BLaER1 (cell line): ENCODE measurements at regions not wholly inside any gene's neighbourhood (a gene's known extent, or its start where the extent isn't known, plus 50 kb on each side); places are given as distances from the start of the nearest gene placed in this dataset.

Experiments
- H3K27ac ChIP-seq: shearing (Covaris generic); formaldehyde crosslinking; 2 replicates; pipeline ENCODE4 v1.8.1; 2022
- H3K27me3 ChIP-seq: shearing (Covaris generic); formaldehyde crosslinking; 2 replicates; pipeline ENCODE4 v1.8.1; 2022
- H3K36me3 ChIP-seq: shearing (Covaris generic); formaldehyde crosslinking; 2 replicates; pipeline ENCODE4 v1.8.1; 2022
- H3K4me1 ChIP-seq: shearing (Covaris generic); formaldehyde crosslinking; 2 replicates; pipeline ENCODE4 v1.8.1; 2022
- H3K4me2 ChIP-seq: shearing (Covaris generic); formaldehyde crosslinking; 2 replicates; pipeline ENCODE4 v1.8.1; 2022
- H3K4me3 ChIP-seq: shearing (Covaris generic); formaldehyde crosslinking; 2 replicates; pipeline ENCODE4 v1.8.1; 2022
- H3K9ac ChIP-seq: shearing (Covaris generic); formaldehyde crosslinking; 2 replicates; pipeline ENCODE4 v1.8.1; 2022
- H3K9me3 ChIP-seq: shearing (Covaris generic); formaldehyde crosslinking; 2 replicates; pipeline ENCODE4 v1.8.1; 2022
- H4K20me1 ChIP-seq: shearing (Covaris generic); formaldehyde crosslinking; 2 replicates; pipeline ENCODE4 v1.8.1; 2022
- Cebpa-rat ChIP-seq: shearing (Covaris generic); IDR thresholded peaks from 2 replicates; pipeline ENCODE4 v1.8.1; 2022

- Histone ChIP-seq H3K4me2 (no peak overlapping the region), H3K27ac (no peak overlapping the region), H4K20me1 (no peaks in the 10 kb centered on the region), H3K9me3 (no peaks in the 10 kb centered on the region), H3K36me3 (no peaks in the 10 kb centered on the region), H3K9ac (no peak overlapping the region), H3K27me3 (no peaks in the 10 kb centered on the region), H3K4me3 (no peak overlapping the region), H3K4me1 (no peaks in the 10 kb centered on the region)
- TF ChIP-seq Cebpa-rat: no peak
These were observed 352.5 kb upstream of the NBEA start for GRCh38 chr13:34589581-34589980.

- Histone ChIP-seq H3K4me1 (no peaks in the 10 kb centered on the region), H3K36me3 (no peaks in the 10 kb centered on the region), H3K9ac (no peak overlapping the region), H3K4me2 (no peak overlapping the region), H3K27me3 (no peaks in the 10 kb centered on the region), H3K9me3 (no peaks in the 10 kb centered on the region), H3K27ac (no peak overlapping the region), H3K4me3 (no peak overlapping the region), H4K20me1 (no peaks in the 10 kb centered on the region)
- no peak for TF ChIP-seq Cebpa-rat
These were observed 350.9 kb upstream of the NBEA start for GRCh38 chr13:34591129-34591528.

GRCh38 chr13:34591900-34592529 lies 350.1 kb upstream of the NBEA start:
- H4K20me1 ChIP-seq: no peaks in the 10 kb centered on the region
- H3K27ac ChIP-seq: no peak overlapping the region
- no peak overlapping the region for H3K4me2 ChIP-seq
- H3K9ac ChIP-seq: no peak overlapping the region
- H3K9me3 ChIP-seq: no peaks in the 10 kb centered on the region
- no peaks in the 10 kb centered on the region for H3K4me1 ChIP-seq
- no peaks in the 10 kb centered on the region for H3K27me3 ChIP-seq
- no peaks in the 10 kb centered on the region for H3K36me3 ChIP-seq
- H3K4me3 ChIP-seq: no peak overlapping the region
- no peak for TF ChIP-seq Cebpa-rat

GRCh38 chr13:34593658-34594057 lies 348.4 kb upstream of the NBEA start:
- H3K27ac ChIP-seq: no peak overlapping the region
- no peaks in the 10 kb centered on the region for H3K27me3 ChIP-seq
- H3K36me3 ChIP-seq: no peaks in the 10 kb centered on the region
- TF ChIP-seq Cebpa-rat: no peak
- H3K4me2 ChIP-seq: no peak overlapping the region
- H3K4me1 ChIP-seq: no peaks in the 10 kb centered on the region
- no peaks in the 10 kb centered on the region for H4K20me1 ChIP-seq
- no peak overlapping the region for H3K4me3 ChIP-seq
- no peaks in the 10 kb centered on the region for H3K9me3 ChIP-seq
- no peak overlapping the region for H3K9ac ChIP-seq

- no peaks in the 10 kb centered on the region for H3K4me1 ChIP-seq
- no peaks in the 10 kb centered on the region for H3K36me3 ChIP-seq
- no peaks in the 10 kb centered on the region for H3K9me3 ChIP-seq
- H3K27ac ChIP-seq: no peak overlapping the region
- no peaks in the 10 kb centered on the region for H4K20me1 ChIP-seq
- no peaks in the 10 kb centered on the region for H3K27me3 ChIP-seq
- no peak overlapping the region for H3K4me3 ChIP-seq
- no peak overlapping the region for H3K9ac ChIP-seq
- H3K4me2 ChIP-seq: no peak overlapping the region
- no peak for TF ChIP-seq Cebpa-rat
These were observed 347.6 kb upstream of the NBEA start for GRCh38 chr13:34594507-34594906.

GRCh38 chr13:34608331-34608730 lies 333.7 kb upstream of the NBEA start:
- Histone ChIP-seq H3K4me2 (no peak overlapping the region), H3K9ac (no peak overlapping the region), H3K4me1 (no peaks in the 10 kb centered on the region), H3K4me3 (no peak overlapping the region), H3K9me3 (no peaks in the 10 kb centered on the region), H3K27ac (no peak overlapping the region), H3K27me3 (no peaks in the 10 kb centered on the region), H4K20me1 (no peaks in the 10 kb centered on the region), H3K36me3 (no peaks in the 10 kb centered on the region)
- no peak for TF ChIP-seq Cebpa-rat

- no peak overlapping the region for H3K4me3 ChIP-seq
- no peak overlapping the region for H3K27ac ChIP-seq
- no peaks in the 10 kb centered on the region for H3K27me3 ChIP-seq
- TF ChIP-seq Cebpa-rat: no peak
- H3K9ac ChIP-seq: no peak overlapping the region
- H3K36me3 ChIP-seq: no peaks in the 10 kb centered on the region
- H3K4me2 ChIP-seq: no peak overlapping the region
- H3K9me3 ChIP-seq: no peaks in the 10 kb centered on the region
- H4K20me1 ChIP-seq: no peaks in the 10 kb centered on the region
- H3K4me1 ChIP-seq: no peaks in the 10 kb centered on the region
These were observed 330.4 kb upstream of the NBEA start for GRCh38 chr13:34611671-34612070.

GRCh38 chr13:34617473-34618083 lies 324.5 kb upstream of the NBEA start:
- H4K20me1 ChIP-seq: no peaks in the 10 kb centered on the region
- H3K4me1 ChIP-seq: no peaks in the 10 kb centered on the region
- no peak for TF ChIP-seq Cebpa-rat
- H3K4me3 ChIP-seq: no peak overlapping the region
- H3K27ac ChIP-seq: no peak overlapping the region
- no peak overlapping the region for H3K9ac ChIP-seq
- H3K9me3 ChIP-seq: no peaks in the 10 kb centered on the region
- H3K4me2 ChIP-seq: no peak overlapping the region
- H3K36me3 ChIP-seq: no peaks in the 10 kb centered on the region
- H3K27me3 ChIP-seq: no peaks in the 10 kb centered on the region

- Histone ChIP-seq H4K20me1 (no peaks in the 10 kb centered on the region), H3K27me3 (no peaks in the 10 kb centered on the region), H3K4me1 (no peaks in the 10 kb centered on the region), H3K4me2 (no peak overlapping the region), H3K4me3 (no peak overlapping the region), H3K9me3 (no peaks in the 10 kb centered on the region), H3K9ac (no peak overlapping the region), H3K36me3 (no peaks in the 10 kb centered on the region), H3K27ac (no peak overlapping the region)
- TF ChIP-seq Cebpa-rat: no peak
These were observed 323.4 kb upstream of the NBEA start for GRCh38 chr13:34618654-34619053.

GRCh38 chr13:34619326-34619725 lies 322.7 kb upstream of the NBEA start:
- Histone ChIP-seq H3K9me3 (no peaks in the 10 kb centered on the region), H3K9ac (no peak overlapping the region), H3K4me2 (no peak overlapping the region), H3K27ac (no peak overlapping the region), H3K4me3 (no peak overlapping the region), H3K4me1 (no peaks in the 10 kb centered on the region), H4K20me1 (no peaks in the 10 kb centered on the region), H3K36me3 (no peaks in the 10 kb centered on the region), H3K27me3 (no peaks in the 10 kb centered on the region)
- no peak for TF ChIP-seq Cebpa-rat
